WTC11 (cell line): ENCODE measurements at regions not wholly inside any gene's neighbourhood (a gene's known extent, or its start where the extent isn't known, plus 50 kb on each side); places are given as distances from the start of the nearest gene placed in this dataset.

Source experiments
- ATAC-seq: fragments of 200-7000 bp; cut with Tn5 transposase; 2 replicates; pipeline ENCODE4 v1.10.0; 2021; ENCODE audit warnings: mild to moderate bottlenecking, moderate library complexity
- CTCF ChIA-PET: fragments of 300-600 bp; sonication (Branson Sonifier 250); formaldehyde crosslinking; loops from one replicate; lab custom pipeline; 2021; ENCODE audit warnings: antibody characterized with exemption; lab: Charles Lee
- POLR2A ChIA-PET: fragments of 350-600 bp; sonication (Branson Sonifier 250); formaldehyde crosslinking; loops from one replicate; lab custom pipeline; 2021; ENCODE audit warnings: antibody characterized with exemption; lab: Charles Lee
- DNase-seq: peaks from one replicate; pipeline ENCODE4 v3.0.0; 2021; ENCODE audit warnings: low spot score
- H3K27ac Mint-ChIP-seq: 2 replicates; pipeline ENCODE4 v1.8.0; 2021; ENCODE audit warnings: mixed read lengths
- H3K27me3 Mint-ChIP-seq: 2 replicates; pipeline ENCODE4 v1.8.0; 2021; ENCODE audit warnings: low read depth, mild to moderate bottlenecking, moderate library complexity, mixed read lengths
- H3K36me3 Mint-ChIP-seq: 2 replicates; pipeline ENCODE4 v1.8.0; 2021; ENCODE audit warnings: mixed read lengths
- H3K4me1 Mint-ChIP-seq: 2 replicates; pipeline ENCODE4 v1.8.0; 2022; ENCODE audit warnings: mixed read lengths
- H3K4me3 Mint-ChIP-seq: 2 replicates; pipeline ENCODE4 v1.8.0; 2021; ENCODE audit warnings: mild to moderate bottlenecking, moderate library complexity, mixed read lengths
- H3K9me3 Mint-ChIP-seq: 2 replicates; pipeline ENCODE4 v1.8.0; 2021; ENCODE audit warnings: mixed read lengths
- E2F1 ChIP-seq: sonication (generic); formaldehyde crosslinking; IDR thresholded peaks from 2 replicates; pipeline ENCODE4 v1.8.0; 2022; ENCODE audit warnings: mild to moderate bottlenecking, missing genetic modification reagents
- E2F4 ChIP-seq: sonication (generic); formaldehyde crosslinking; IDR thresholded peaks from 2 replicates; pipeline ENCODE4 v1.8.1; 2022; ENCODE audit warnings: low read depth, mild to moderate bottlenecking, moderate library complexity, missing genetic modification reagents, borderline replicate concordance
- E2F5 ChIP-seq: sonication (generic); formaldehyde crosslinking; IDR thresholded peaks from 2 replicates; pipeline ENCODE4 v1.8.1; 2022; ENCODE audit warnings: mild to moderate bottlenecking, moderate library complexity, missing genetic modification reagents
- FOXJ3 ChIP-seq: sonication (generic); formaldehyde crosslinking; IDR thresholded peaks from 2 replicates; pipeline ENCODE4 v1.9.0; 2021; ENCODE audit warnings: missing genetic modification reagents, mild to moderate bottlenecking, borderline replicate concordance
- FOXK1 ChIP-seq: sonication (generic); formaldehyde crosslinking; IDR thresholded peaks from 2 replicates; pipeline ENCODE4 v1.8.0; 2022; ENCODE audit warnings: mild to moderate bottlenecking, moderate library complexity, missing genetic modification reagents
- FOXP1 ChIP-seq: sonication (generic); formaldehyde crosslinking; IDR thresholded peaks from 2 replicates; pipeline ENCODE4 v1.8.0; 2022; ENCODE audit warnings: missing genetic modification reagents, mild to moderate bottlenecking, moderate library complexity, borderline replicate concordance
- JUN ChIP-seq: sonication (generic); formaldehyde crosslinking; IDR thresholded peaks from 2 replicates; pipeline ENCODE4 v1.8.0; 2023; ENCODE audit warnings: mild to moderate bottlenecking, missing genetic modification reagents
- MAX ChIP-seq: sonication (generic); formaldehyde crosslinking; IDR thresholded peaks from 2 replicates; pipeline ENCODE4 v1.8.0; 2022; ENCODE audit warnings: mild to moderate bottlenecking, missing genetic modification reagents
- MXD4 ChIP-seq: fragments of 250-450 bp; sonication (Bioruptor Pico); IDR thresholded peaks from 2 replicates; pipeline ENCODE4 v1.8.0; 2021; ENCODE audit warnings: mild to moderate bottlenecking, moderate library complexity, borderline replicate concordance
- NFE2L1 ChIP-seq: sonication (generic); formaldehyde crosslinking; IDR thresholded peaks from 2 replicates; pipeline ENCODE4 v1.8.1; 2023; ENCODE audit warnings: missing genetic modification reagents
- NR3C1 ChIP-seq: sonication (generic); formaldehyde crosslinking; conservative IDR thresholded peaks from 2 replicates; pipeline ENCODE4 v1.8.1; 2023; ENCODE audit warnings: low read depth, mild to moderate bottlenecking, missing genetic modification reagents
- PRDM15 ChIP-seq: sonication (generic); formaldehyde crosslinking; IDR thresholded peaks from 2 replicates; pipeline ENCODE4 v1.8.0; 2022; ENCODE audit warnings: missing genetic modification reagents
- PREB ChIP-seq: sonication (generic); formaldehyde crosslinking; IDR thresholded peaks from 2 replicates; pipeline ENCODE4 v1.8.1; 2022; ENCODE audit warnings: mild to moderate bottlenecking, missing genetic modification reagents, moderate library complexity, borderline replicate concordance
- TCF7 ChIP-seq: sonication (generic); formaldehyde crosslinking; IDR thresholded peaks from 2 replicates; pipeline ENCODE4 v1.8.0; 2022; ENCODE audit warnings: mild to moderate bottlenecking, low read depth, missing genetic modification reagents, moderate library complexity
- ZMAT4 ChIP-seq: fragments of 250-450 bp; sonication (Bioruptor Pico); IDR thresholded peaks from 2 replicates; pipeline ENCODE4 v1.9.0; 2021; ENCODE audit warnings: mild to moderate bottlenecking
- ZNF121 ChIP-seq: sonication (generic); formaldehyde crosslinking; IDR thresholded peaks from 2 replicates; pipeline ENCODE4 v1.8.0; 2023; ENCODE audit warnings: missing genetic modification reagents
- ZNF232 ChIP-seq: sonication (generic); formaldehyde crosslinking; IDR thresholded peaks from 2 replicates; pipeline ENCODE4 v1.8.0; 2022; ENCODE audit warnings: mild to moderate bottlenecking, missing genetic modification reagents
- ZNF281 ChIP-seq: sonication (generic); formaldehyde crosslinking; IDR thresholded peaks from 2 replicates; pipeline ENCODE4 v1.8.0; 2023; ENCODE audit warnings: mild to moderate bottlenecking, missing genetic modification reagents
- ZNF423 ChIP-seq: fragments of 250-450 bp; sonication (Bioruptor Pico); IDR thresholded peaks from 2 replicates; pipeline ENCODE4 v2.1.2; 2022; ENCODE audit warnings: mild to moderate bottlenecking, moderate library complexity
- ZNF512 ChIP-seq: sonication (generic); formaldehyde crosslinking; IDR thresholded peaks from 2 replicates; pipeline ENCODE4 v1.8.1; 2022; ENCODE audit warnings: missing genetic modification reagents, borderline replicate concordance

GRCh38 chr1:193524021-193524420, 337.6 kb upstream of the B3GALT2 start:
- TF ChIP-seq E2F5 (CRISPR knock-in tag) (no peak), ZNF512 (CRISPR knock-in tag) (no peak), ZNF281 (CRISPR knock-in tag) (no peak), ZNF423 (CRISPR knock-in tag) (no peak), PREB (CRISPR knock-in tag) (no peak), ZMAT4 (CRISPR knock-in tag) (no peak), FOXP1 (CRISPR knock-in tag) (no peak), ZNF121 (CRISPR knock-in tag) (no peak), NR3C1 (CRISPR knock-in tag) (no peak), MXD4 (no peak), E2F1 (CRISPR knock-in tag) (no peak), FOXK1 (no peak), JUN (CRISPR knock-in tag) (no peak), NFE2L1 (CRISPR knock-in tag) (no peak), FOXJ3 (CRISPR knock-in tag) (no peak), ZNF232 (CRISPR knock-in tag) (no peak), PRDM15 (CRISPR knock-in tag) (no peak), MAX (CRISPR knock-in tag) (no peak), E2F4 (no peak), TCF7 (CRISPR knock-in tag) (no peak)
- Mint-ChIP-seq H3K9me3 (peaks cover 4% of the 10 kb centered on the region; the same call in 1 of the 2 replicates), H3K4me3 (no peak overlapping the region), H3K36me3 (no peaks in the 10 kb centered on the region), H3K27me3 (no peaks in the 10 kb centered on the region), H3K4me1 (no peaks in the 10 kb centered on the region), H3K27ac (no peak overlapping the region)
- DNase-seq (no peak), ATAC-seq (no peak)
- ChIA-PET CTCF (no interaction called here), POLR2A (no interaction called here)
